Fibroblast of the aortic adventitia (primary cell): ENCODE measurements at regions not wholly inside any gene's neighbourhood (a gene's known extent, or its start where the extent isn't known, plus 50 kb on each side); places are given as distances from the start of the nearest gene placed in this dataset.

Experiments used
- DNase-seq: peaks from one replicate; pipeline ENCODE4 v3.0.0-alpha.2; 2010; ENCODE audit warnings: low read depth
- H3K4me3 ChIP-seq: 2 replicates; pipeline ENCODE4 v1.5.1; 2011; ENCODE audit warnings: low read depth, mild to moderate bottlenecking, control low read depth, low read length, moderate library complexity
- CTCF ChIP-seq: IDR thresholded peaks from 2 replicates; pipeline ENCODE4 v1.5.1; 2011; ENCODE audit warnings: mild to moderate bottlenecking, low read length, control low read depth, inconsistent platforms; ENCODE audit not compliant: insufficient read depth

GRCh38 chr9:80012557-80013330 is 441.0 kb downstream of the TLE4 start:
- TF ChIP-seq CTCF = no peak
- DNase-seq = no peak
- no peak overlapping the region for H3K4me3 ChIP-seq

GRCh38 chr9:80009204-80009603 is 437.4 kb downstream of the TLE4 start:
- no peak for DNase-seq
- no peak overlapping the region for H3K4me3 ChIP-seq
- TF ChIP-seq CTCF = no peak

DNA sequence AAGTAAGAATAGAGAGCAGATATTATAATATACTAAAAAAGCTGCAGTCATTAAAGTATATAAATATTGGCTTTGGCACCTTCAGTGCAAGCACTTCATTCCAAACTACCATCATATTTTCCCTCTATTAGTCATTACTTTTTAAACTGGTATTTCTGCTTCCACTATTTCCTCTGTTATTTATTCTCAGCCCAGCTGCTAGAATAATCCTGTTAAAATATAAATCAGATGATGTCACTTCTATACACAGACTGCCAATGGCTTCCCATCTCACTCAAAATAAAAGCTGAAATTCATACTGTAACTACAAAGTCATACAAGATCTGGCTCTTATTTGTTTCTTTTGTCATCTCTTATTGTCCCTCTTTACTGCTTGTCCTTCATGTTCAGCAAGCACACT is 432.9 kb downstream of the TLE4 start:
- H3K4me3 ChIP-seq = no peak overlapping the region
- no peak for DNase-seq
- TF ChIP-seq CTCF = no peak

- TF ChIP-seq CTCF = no peak
- DNase-seq = no peak
- no peak overlapping the region for H3K4me3 ChIP-seq
Measured at GRCh38 chr9:79990536-79990935, 418.8 kb downstream of the TLE4 start.

DNA sequence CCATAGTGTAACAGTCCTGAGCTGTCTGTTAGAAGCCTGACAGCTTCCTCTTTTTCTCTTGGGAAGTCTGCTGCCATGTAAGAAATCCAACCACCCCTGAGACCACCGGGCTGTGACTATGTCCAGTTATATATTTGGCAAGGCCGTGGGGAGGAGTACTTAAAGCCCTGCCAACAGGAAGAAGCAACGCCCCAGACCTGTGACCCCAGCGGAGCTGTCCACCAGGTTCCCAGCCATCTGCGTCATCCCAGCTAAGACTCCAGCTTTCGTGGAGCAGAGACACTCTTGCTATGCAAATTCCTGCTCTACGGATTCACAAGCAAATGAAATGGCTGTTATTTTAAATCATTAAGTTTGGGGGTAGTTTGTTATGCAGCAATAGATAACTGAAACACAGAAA is 417.3 kb downstream of the TLE4 start:
- no peak overlapping the region for H3K4me3 ChIP-seq
- DNase-seq = no peak
- TF ChIP-seq CTCF = no peak

DNA sequence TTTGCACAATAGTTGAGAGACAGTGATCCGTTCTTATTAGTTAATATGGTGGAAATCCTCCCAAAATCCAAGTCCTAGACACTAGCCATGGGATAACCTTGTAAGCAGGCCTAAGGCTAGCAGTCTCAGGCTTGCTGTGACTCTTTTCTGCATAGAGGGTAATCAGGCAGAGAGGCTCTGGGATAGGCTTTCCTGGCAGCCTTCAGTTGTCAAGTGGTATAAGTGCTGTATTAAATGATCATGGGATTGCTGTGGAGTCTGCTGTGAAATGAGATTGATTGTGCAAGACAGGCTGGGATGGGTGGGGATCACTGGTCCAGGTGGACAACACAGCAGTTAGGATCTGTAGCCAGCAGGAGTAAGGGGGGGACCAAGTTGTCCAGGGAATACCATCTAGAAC is 416.4 kb downstream of the TLE4 start:
- no peak for DNase-seq
- H3K4me3 ChIP-seq = no peak overlapping the region
- no peak for TF ChIP-seq CTCF

DNA sequence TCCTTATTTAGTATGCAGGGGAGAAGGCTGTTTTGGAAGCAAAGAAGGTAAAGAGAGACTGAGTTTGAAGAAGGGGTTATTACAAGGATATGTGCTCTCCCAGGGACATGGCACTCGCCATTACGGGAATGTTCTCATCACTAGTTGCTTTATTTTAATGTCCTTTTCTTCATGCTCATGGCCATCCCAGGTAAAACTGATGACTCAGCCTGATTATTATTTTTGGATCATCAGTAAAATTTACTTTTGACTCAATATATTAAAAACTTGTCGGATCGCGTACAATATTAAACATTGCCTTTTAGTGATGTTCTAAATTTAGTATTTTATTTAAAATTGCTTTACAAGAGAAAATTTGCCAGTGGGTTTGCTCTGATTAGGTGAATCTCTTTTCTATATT is 414.7 kb downstream of the TLE4 start:
- DNase-seq = no peak
- H3K4me3 ChIP-seq = no peak overlapping the region
- TF ChIP-seq CTCF = no peak
